ENCODE measurements at regions not wholly inside any gene's neighbourhood (a gene's known extent, or its start where the extent isn't known, plus 50 kb on each side); places are given as distances from the start of the nearest gene placed in this dataset.
A peak's percentile ranks its signal among the peaks of the same experiment; 100 is the strongest.

DNA sequence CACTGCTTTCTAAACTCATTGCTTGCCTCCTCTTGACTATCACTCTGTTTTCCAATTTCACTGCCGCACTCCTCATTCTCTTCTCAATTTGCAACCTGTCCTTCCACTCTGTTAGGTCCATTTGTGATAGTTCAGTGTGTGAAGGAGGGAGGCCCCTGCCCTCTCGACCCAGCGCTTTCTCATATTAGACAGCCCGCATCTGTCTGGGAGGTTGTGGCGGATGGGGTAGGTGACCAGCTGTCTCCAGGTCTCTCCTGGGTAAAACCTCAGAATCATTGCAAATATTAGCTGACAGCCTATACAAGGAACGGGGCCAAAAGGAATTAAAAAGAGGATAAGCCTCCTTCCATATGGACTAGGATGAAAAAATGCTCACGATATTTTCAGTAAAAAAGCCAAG is 358.3 kb downstream of the SHQ1 start:
- DNase-seq, result no peak

DNA sequence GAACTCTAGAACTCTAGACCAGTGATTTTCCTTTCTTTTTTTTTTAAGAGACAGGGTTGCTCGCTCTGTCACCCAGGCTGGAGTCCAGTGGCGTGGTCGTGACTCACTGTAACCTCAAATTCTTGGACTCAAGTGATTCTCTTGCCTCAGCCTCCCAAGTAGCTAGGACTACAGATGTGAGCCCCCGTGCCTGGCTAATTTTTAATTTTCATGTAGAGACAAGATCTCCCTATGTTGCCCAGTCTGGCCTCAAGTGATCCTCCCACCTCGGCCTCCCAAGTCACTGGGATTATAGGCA is 359.6 kb downstream of the SHQ1 start:
- DNase-seq, result no peak

DNA sequence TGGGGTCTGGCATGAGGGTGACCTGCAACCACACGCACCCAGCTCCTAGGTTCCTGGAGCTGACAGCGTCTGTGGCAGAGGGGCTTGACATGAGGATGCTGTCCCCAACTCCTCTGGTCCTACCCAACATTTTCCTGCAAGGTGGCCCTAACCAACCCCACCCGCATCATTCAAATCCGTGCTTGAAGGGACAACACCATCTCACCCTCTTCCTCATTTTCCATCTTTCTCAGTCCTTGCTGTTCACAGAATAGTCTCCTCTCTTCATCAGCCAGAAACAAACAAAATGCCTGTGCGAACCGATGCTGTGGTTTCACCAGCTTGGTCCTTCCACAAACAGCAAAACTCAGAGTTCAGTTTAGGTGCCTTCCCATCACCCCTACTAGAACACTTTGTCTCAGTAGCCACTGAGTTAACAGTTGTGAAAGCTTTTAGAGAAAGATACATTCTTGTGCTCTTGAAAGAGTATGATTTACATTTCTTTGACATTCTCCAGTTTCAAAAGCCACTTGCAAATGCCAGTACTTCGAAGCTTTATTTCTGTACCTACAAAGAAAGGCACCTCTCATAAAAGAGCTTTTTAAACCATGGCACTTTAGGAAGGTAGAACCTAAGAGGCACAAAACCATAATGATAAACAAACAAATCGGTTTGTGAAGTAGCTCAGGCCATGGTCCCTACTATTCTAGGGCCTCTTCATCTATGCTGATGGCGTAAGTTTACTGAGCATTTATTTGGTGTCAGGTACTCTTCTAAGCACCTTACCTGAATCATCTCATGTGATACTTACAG is 360.1 kb downstream of the SHQ1 start:
- no peak for DNase-seq

DNA sequence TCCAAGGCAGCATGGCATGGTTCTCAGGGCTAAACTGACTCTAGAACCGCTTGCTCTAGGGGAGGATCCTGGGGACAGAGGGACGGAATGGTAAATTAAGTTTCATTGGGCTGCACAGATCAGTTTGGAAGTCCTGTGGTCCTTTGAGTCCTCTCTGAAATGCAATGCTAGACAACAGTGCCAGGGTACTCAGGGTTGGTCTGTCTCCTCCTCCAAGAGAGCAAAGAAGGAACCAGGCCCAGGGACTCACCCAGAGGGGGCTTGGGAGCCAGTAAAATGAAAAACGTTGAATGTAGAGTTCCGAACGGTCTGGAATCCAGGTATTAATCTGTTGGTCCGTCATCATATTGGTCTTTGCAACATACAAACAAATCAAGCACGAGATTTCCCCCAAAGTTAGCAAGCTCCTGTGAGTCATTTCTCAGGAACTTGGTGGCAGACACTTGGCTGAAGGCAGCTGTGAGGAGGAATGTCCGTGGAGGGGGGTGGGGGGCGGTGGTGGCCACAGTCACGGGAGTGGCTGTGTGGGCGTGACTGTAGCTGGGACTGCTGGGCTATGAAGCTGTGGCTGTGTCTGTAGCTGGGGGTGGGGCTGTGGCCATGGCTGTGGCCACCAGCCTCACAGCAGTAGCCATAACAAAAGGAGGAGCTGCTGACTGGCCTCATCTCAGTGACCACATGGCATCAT is 361.0 kb downstream of the SHQ1 start:
- no peak for DNase-seq

DNA sequence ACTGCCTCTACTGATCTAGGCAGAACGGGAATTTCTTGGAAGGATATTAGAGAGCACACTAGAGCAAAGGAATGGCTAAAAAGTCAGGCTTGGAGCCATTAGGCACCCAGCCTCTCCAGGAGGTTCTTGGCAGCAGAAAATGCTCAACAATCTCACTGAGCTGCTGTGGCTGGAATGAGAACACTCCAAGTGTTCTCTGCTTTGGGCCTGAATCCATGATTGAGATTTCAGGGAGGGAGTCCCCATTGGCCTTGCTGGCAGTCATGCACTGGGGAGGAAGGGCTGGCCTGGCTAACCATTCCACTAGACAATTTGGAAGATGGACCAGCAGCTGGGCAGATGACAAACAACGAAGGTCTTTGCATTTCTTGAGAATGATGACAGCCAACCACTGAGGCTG is 362.6 kb downstream of the SHQ1 start:
- DNase-seq, result peak; percentile 49

DNA sequence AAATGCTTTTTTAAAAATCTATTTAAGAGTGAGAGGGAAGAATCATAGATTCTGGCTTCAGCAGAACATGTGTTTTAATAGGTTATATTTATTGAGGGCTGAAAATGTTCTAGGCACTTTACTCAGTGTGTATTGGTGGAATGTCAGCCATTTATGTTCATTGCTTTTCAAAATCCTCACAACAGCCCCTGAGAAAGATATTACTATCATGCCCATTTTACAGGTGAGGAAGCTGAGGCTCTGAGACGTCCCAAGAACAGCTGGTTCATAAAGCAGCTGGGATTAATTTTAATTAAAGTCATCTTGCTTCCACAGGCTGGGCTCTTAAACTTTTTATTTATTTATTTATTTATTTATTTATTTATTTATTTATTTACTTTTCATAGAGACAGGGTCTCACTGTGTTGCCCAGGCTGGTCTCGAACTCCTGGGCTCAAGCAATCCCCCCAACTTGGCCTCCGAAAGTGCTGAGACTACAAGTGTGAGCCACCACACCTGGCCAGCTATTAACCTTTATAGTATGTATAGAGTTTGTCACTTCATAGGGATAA is 364.6 kb downstream of the SHQ1 start:
- DNase-seq, result no peak

DNA sequence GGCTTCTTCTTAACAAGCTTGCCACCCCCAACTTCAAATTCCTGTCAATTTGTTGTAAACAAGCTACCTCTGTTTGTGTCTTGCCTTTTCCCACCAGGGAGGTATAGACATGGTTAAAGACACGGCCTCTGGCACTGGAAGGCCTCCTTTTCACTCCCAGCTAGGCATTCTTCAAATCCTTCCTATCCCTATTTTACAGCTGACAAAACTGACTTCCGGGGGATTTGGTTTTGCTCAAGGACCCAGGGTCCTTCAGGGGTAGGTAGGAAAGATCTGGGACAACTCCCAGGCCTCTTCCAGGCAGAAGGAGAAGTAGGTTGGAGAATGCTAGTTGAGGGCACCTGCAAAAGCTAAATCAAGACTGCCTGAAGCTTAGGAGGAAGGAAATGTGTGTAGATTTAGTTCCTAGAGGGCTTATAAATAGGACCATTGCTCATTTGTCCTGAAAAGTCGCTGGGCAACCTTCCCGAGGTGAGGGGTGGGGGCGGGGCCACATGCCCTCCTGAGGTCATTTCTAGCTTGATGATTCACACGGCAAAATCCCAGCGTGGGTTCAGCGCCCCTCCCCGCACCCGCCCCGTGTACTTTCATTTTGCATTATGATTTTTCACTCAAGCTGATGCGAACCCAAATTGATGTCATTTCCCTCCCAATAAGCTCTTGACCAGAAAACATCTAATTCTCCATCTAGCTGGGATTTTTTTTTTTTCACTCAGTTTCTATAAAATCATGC is 365.5 kb downstream of the SHQ1 start:
- DNase-seq, result peak; percentile 25

DNA sequence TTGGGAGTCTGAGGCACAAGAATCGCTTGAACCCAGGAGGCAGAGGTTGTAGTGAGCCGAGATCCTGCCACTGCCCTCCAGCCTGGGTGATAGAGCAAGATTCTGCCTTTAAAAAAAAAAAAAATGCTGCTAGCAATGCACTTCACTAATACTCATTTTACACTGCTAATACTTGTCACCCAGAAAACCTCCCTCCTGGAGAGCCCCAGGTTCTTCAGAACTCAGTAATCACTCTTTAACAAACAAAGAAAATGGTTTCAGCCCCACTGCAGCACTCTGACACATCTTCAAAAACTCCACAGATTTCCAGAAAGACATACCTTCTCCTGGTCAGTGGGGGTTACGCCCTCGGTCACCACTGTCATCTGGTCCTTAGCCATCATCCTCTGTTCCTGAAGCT is 366.7 kb downstream of the SHQ1 start:
- no peak for DNase-seq

DNA sequence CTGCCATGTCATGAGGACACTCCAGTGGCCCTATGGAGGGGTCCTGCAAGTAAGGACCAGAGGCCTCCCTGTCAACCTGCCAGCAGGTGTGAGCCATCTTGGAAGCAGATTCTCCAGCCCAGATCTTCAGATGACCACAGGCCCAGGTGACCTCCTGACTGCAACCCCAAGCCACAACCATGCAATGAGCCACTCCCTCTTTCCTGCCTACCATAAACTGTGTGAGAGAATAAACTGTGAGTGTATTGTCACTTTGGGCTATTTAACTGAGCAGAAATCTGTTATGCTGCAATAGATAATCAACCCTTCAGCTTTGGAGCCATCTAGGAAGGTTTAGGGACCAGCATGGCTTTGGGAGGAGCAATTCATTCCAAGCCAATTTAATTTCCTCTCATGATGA is 367.9 kb downstream of the SHQ1 start:
- no peak for DNase-seq

DNA sequence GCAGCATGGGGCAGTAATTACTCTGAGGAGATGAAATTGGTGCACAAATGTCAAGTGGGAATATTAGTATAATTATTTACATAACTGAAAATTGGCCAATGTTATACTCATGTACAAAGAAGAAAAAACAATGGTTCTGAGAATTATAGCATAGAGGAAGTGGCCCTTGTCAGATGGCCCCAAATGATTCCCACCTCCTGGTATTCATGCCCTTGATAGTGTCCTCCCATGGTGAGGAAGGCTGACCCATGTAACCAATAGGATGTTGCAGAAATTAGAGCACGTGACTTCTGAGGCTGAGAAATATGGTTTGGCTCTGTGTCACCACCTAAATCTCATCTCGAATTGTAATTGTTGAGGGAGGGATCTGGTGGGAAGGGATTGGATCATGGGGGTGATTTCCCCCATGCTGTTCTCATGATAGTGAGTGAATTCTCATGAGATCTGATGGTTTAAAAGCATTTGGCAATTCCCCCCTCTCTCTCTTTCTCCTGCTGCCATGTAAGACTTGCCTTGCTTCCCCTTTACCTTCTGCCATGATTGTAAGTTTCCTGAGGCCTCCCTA is 368.5 kb downstream of the SHQ1 start:
- no peak for DNase-seq

DNA sequence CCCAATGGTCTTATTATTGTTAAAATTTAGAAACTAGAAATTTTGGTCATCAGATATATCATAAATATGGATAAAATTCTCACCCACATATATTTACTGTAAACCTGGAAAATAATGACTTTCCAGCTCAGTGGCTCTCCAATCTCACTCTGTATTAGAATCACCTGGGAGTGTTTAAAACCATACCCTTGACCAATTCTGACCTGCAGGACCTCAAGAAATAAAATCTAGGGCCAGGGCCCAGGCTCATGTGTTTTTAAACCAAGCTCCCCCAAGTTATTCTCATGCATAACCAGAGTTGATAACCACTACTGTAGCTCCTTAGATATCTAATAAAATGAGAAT is 372.1 kb downstream of the SHQ1 start:
- DNase-seq, result no peak

DNA sequence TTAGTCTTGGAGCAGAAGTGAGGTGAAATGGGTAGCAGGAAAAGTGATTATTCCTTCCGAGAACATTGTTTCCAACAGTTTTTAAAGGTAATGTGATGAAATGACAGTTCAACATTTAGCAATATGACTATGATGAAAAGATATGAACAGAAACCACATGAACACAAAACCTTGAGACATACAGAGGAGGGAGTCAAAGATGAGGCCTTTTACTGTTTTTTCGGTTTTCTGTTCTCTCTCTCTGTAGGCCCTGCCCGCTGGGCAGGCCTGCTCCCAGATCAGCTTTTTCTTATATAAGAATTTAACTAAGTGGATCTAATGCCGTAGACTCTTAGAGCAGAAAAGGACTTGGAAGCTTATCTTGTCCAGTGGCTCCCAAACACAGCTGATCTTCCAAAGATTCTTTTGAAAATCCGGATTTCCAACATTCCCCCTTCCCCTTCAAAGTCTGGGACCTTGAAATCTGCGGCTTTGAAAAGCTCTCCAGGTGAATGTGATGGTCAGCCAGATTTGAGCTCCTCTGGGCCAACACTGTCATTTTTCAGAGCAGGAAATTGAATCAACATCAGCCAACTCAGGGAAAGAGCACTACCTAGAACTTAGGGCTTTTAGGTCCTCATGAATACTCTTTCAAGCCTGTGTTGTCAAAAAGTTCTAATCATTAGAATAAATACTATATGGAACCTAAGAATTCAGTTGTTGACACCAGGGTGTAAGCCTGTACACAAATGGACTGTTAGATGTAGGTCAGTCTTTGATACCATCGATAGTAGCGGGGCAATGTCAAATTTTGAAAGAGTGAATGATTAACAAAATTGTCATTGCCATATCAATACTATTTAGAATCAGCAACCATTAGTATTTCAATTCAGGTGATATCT is 372.7 kb downstream of the SHQ1 start:
- DNase-seq, result no peak

DNA sequence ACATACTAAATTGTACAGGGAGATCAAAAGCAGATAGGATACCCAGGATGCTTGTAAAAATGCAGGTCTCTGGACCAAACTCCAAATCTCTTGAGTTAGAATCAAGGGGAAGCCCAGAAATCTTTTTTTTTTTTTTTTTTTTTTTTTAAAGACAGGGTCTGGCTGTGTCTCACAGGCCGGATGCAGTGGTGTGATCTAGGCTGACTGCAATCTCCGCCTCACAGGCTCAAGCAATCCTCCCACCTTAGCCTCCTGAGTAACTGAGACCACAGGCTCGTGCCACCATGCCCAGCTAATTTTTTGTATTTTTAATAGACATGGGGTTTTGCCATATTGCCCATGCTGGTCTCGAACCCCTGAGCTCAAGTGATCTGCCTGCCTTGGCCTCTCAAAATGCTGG is 373.5 kb downstream of the SHQ1 start:
- no peak for DNase-seq

DNA sequence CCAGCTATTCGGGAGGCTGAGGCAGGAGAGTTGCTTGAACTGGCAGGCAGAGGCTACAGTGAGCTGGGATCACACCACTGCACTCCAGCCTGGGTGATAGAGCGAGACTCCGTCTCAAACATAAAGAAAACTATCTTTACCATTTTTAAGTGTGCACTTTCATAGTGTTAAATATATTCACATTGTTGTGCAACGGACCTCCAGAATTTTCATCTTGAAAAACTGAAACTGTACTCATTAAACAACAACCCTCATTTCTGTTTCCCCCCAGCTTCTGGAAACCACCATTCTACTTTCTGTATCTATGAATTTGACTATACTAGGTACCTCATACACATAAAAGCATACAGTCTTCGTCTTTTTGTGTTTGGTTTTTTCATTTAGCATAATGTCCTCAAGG is 375.1 kb downstream of the SHQ1 start:
- no peak for DNase-seq

DNA sequence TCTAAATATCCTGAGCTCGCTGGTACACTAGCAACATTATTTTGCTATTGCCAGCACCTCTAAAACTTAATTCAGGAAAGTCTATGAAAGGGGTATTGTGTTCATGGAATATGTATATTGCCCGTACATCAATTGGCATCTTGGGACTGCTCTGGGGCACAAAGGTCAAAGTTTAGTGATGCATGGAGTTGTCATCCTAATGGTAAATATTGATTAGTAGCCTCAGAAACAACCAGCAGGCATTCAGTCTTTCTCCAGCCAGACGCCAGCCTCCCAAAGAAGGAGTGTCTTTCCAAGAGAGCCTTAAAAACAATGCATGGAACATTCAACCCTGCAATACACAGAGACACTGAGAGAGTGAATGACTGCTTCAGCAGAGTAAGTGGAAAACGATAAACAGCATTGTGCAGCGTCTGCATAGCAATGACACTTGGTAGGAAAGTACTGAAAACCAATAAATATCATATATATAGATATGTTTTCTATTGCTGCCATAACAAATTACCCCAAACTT is 377.3 kb downstream of the SHQ1 start:
- no peak for DNase-seq

DNA sequence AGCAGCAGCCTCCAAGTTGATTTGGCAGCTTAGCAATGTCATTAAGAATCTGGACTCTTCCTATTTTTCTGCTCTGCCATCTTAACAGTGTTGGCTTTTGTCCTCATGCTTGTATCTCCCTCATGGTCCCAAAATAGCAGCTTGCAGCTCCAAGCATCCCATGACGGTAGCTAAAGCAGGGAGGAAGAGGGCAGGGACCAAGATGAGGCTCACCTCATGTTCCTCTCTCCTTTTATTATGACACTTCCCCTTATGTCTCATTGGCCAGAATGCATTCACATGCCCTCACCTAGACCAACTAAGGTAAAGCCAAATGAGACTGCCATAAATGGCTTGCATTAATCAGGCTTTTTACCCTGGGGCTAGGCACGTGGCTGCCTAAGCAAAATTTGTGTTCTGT is 382.4 kb downstream of the SHQ1 start:
- no peak for DNase-seq

DNA sequence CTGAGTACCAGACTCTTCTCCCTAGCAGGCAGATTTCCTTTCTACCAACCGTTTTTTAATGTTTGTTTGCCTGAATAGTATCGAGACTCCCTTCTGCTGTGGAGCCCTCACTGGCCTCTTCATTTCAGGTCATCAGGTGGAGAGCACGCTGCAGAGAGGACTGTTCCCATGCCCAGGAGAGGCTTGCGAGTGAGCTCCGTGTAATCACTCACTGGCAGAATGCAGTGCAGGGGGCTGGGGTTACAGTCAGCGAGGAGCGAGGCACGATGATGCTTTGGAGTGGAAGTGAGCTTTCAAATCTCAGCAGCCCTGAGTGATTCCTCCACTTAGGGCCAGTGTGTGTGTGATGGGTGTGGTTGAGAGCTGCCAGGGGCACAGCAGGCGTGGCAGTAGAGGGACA is 385.2 kb downstream of the SHQ1 start:
- DNase-seq, result no peak

DNA sequence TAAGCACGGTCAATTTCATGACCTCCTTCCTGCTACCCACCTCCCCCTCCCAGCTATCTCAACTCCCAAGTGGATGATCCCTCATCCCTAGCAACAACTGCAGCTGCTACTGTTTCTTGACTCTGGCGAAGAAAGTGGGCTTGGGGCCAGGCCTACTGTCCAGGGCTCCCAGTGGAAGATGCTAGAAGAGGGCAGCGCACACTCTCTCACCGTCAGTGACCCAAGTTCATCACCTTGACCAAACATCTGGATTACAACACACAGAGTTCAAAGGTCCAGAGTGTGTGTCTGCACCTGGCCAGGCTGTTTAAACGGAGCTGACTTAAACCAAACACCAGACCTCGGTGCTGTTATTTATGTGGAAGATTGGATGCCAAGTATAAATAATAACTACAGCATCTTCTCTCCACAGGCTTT is 385.6 kb downstream of the SHQ1 start:
- peak; percentile 72 for DNase-seq

DNA sequence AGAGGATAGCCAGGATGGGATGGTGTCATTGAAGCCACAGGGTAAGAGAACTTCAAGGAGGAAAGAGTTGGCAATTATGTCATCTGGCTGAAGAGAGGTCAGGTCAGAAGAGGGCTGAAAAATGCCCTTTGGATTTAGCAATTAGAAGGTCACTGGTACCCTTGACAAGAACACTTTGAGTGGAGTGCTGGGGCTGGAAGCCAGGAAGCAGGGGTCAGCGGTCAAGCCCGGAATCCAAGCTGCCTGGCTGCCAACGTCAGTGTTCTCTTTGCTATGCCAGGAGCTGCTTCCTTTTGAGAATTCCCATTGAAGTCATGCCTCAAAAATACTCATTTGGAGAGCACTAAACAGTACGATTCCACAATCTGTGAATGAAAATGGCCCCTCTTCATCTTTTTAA is 386.5 kb downstream of the SHQ1 start:
- no peak for DNase-seq

DNA sequence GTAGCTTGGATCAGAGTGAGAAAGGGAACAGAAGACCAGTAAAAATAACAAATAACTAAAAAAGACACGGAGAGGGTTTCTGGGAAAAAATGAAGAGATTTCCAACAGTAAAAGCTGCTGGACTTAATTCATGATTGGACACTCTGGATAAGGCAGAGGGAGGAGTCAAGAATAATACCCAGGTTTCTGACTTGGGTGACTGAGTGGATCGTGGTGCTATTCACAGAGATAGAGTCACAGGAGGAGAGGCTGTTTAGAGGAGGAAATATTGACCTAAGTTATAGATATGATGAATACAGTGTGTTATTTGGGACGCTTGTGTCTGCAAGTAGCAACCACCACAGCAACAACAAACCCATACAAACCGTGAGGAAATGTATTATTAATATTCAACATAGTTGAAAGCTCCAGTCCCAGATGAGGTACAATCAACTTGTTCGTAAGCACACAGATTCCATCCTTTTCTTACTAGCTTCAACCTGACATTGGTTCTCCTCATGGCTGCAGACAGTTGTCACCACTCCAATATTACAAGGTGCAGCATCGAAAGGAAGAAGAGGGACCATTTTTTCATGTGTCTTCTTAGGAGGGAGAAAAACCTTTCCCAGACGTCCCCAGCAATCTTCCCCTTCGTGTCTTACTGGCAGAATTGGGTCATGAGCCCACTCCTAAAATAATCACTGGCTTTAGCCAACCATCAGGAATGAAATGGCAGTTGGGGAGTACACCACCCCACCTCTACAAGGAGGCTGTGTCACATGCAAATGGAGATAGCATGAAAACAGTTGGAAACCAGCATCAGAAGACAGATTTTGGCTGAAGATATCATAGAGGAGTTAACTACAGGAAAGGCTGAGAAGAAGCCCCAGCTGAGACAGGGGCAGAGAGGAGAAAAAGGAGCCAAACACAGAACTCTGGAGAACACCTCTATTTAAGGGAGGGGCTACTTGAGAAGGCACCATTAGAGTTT is 387.8 kb downstream of the SHQ1 start:
- DNase-seq, result no peak

Measured in muscle of arm (tissue), 1 donor.